Fibroblast of lung (primary cell): ENCODE measurements at regions not wholly inside any gene's neighbourhood (a gene's known extent, or its start where the extent isn't known, plus 50 kb on each side); places are given as distances from the start of the nearest gene placed in this dataset.

Experiments
- DNase-seq, 2 donors: peaks; one replicate each; pipeline versions ENCODE4 v3.0.0 to v3.0.0-alpha.2; 2010; ENCODE audit warnings: low read depth in 2 of 2
- H2AFZ ChIP-seq: 2 replicates; pipeline ENCODE4 v1.5.1; 2012; ENCODE audit warnings: low read length, control low read depth, inconsistent platforms
- H3K27ac ChIP-seq: 2 replicates; pipeline ENCODE4 v1.5.1; 2011; ENCODE audit warnings: low read length, control low read depth; ENCODE audit not compliant: insufficient read depth
- H3K27me3 ChIP-seq: 2 replicates; pipeline ENCODE4 v1.5.1; 2011; ENCODE audit warnings: mild to moderate bottlenecking, low read length; ENCODE audit not compliant: control insufficient read depth, insufficient read depth
- H3K36me3 ChIP-seq: 2 replicates; pipeline ENCODE4 v1.5.1; 2011; ENCODE audit warnings: low read length; ENCODE audit not compliant: control insufficient read depth, insufficient read depth
- H3K4me1 ChIP-seq: 2 replicates; pipeline ENCODE4 v1.5.1; 2011; ENCODE audit warnings: low read length; ENCODE audit not compliant: control insufficient read depth, insufficient read depth; ENCODE audit errors: extremely low read depth
- H3K4me2 ChIP-seq: 2 replicates; pipeline ENCODE4 v1.5.1; 2011; ENCODE audit warnings: low read length, control low read depth; ENCODE audit not compliant: insufficient read depth; ENCODE audit errors: extremely low read depth
- H3K4me3 ChIP-seq, 4 experiments: fragments of 200-600 bp in 1 of 4; sonication (generic) in 1 of 4; replicated peaks in 1 of 4; 2 replicates each; pipeline ENCODE4 v1.5.1; 2011 to 2016; ENCODE audit warnings: low read length in 4 of 4, low read depth in 3 of 4, mild to moderate bottlenecking in 3 of 4, control low read depth in 2 of 4, inconsistent platforms in 1 of 4, mixed read lengths in 1 of 4; ENCODE audit not compliant: insufficient read depth in 1 of 4; ENCODE audit errors: control extremely low read depth in 1 of 4
- H3K79me2 ChIP-seq: 2 replicates; pipeline ENCODE4 v1.5.1; 2012; ENCODE audit warnings: mild to moderate bottlenecking, low read length, inconsistent platforms; ENCODE audit not compliant: control insufficient read depth, insufficient read depth
- H3K9ac ChIP-seq: 2 replicates; pipeline ENCODE4 v1.5.1; 2011; ENCODE audit warnings: mild to moderate bottlenecking, low read length, control low read depth; ENCODE audit not compliant: insufficient read depth
- H3K9me3 ChIP-seq: 2 replicates; pipeline ENCODE4 v1.5.1; 2012; ENCODE audit warnings: low read depth, low read length; ENCODE audit not compliant: control insufficient read depth, insufficient read depth
- H4K20me1 ChIP-seq: 2 replicates; pipeline ENCODE4 v1.5.1; 2011; ENCODE audit warnings: low read length; ENCODE audit not compliant: control insufficient read depth, insufficient read depth; ENCODE audit errors: extremely low read depth
- CTCF ChIP-seq, 2 donors: IDR thresholded peaks in 1 of 2; conservative IDR thresholded peaks in 1 of 2; 1 replicate in 1 of 2; 2 replicates in 1 of 2; pipeline ENCODE4 v1.5.1; 2011 to 2012; ENCODE audit warnings: low read length in 2 of 2, control low read depth in 1 of 2, inconsistent platforms in 1 of 2, low read depth in 1 of 2, mild to moderate bottlenecking in 1 of 2
- EZH2 ChIP-seq: IDR thresholded peaks from 2 replicates; pipeline ENCODE4 v1.5.1; 2012; ENCODE audit warnings: low read length, control low read depth, mild to moderate bottlenecking; ENCODE audit errors: missing control alignments

- H3K27ac ChIP-seq: no peak overlapping the region
- H3K9ac ChIP-seq: no peak overlapping the region
- TF ChIP-seq CTCF (conservative IDR thresholded peaks at IDR 0.05 in 1 of 2, IDR thresholded peaks at IDR 0.05 in 1 of 2; ENCODE audit: low read depth in 1 of 2, low read length in 2 of 2) (no peak), EZH2 (no peak)
- no peaks in the 10 kb centered on the region for H3K4me1 ChIP-seq
- no peak for DNase-seq
- H3K9me3 ChIP-seq: no peaks in the 10 kb centered on the region
- no peaks in the 10 kb centered on the region for H3K79me2 ChIP-seq
- no peaks in the 10 kb centered on the region for H4K20me1 ChIP-seq
- no peak overlapping the region for H3K4me3 ChIP-seq
- H3K36me3 ChIP-seq: no peaks in the 10 kb centered on the region
- H3K27me3 ChIP-seq: no peaks in the 10 kb centered on the region
- no peak overlapping the region for H2AFZ ChIP-seq
- H3K4me2 ChIP-seq: no peak overlapping the region
These were observed 978.9 kb upstream of the NXPH2 start for GRCh38 chr2:139759000-139759505.

DNA sequence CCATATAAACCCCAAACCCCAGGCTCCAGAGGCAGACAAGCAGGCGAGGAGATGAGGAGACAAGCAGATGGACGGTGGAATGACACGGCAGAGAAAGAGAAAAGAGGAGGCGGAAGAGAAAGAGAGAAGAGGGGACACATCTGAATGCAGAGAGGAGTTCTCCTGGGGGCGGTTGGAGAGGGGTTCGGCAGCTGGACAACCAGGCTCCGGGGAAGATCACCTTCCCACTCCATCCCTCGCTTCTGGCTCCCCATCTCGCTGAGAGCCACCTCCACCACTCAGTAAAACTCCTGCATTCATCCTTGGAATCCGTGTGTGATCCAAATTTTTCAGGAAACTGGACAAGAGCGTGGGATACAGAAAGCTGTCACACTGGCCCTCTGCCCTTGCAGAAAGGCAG is 966.7 kb upstream of the NXPH2 start:
- H3K27me3 ChIP-seq: no peaks in the 10 kb centered on the region
- H3K27ac ChIP-seq: no peak overlapping the region
- no peaks in the 10 kb centered on the region for H3K79me2 ChIP-seq
- no peaks in the 10 kb centered on the region for H3K36me3 ChIP-seq
- no peaks in the 10 kb centered on the region for H3K4me1 ChIP-seq
- no peaks in the 10 kb centered on the region for H3K9me3 ChIP-seq
- no peak overlapping the region for H2AFZ ChIP-seq
- H3K4me2 ChIP-seq: no peak overlapping the region
- TF ChIP-seq CTCF (conservative IDR thresholded peaks at IDR 0.05 in 1 of 2, IDR thresholded peaks at IDR 0.05 in 1 of 2; ENCODE audit: low read depth in 1 of 2, low read length in 2 of 2) (no peak), EZH2 (no peak)
- H4K20me1 ChIP-seq: no peaks in the 10 kb centered on the region
- H3K4me3 ChIP-seq: no peak overlapping the region
- DNase-seq: no peak
- H3K9ac ChIP-seq: no peak overlapping the region

DNA sequence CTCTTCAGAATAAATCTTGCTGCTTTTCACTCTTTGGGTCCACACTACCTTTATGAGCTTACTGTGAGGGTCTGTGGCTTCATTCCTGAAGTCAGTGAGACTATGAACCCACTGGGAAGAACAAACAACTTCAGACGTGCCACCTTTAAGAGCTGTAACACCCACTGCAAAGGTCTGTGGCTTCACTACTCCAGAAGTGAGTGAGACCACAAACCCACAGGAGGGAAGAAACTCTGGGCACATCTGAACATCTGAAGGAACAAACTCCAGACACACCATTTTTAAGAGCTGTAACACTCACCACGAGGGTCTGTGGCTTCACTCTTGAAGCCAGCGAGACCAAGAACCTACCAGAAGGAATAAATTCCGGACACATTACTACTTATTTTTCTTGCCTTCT is 964.1 kb upstream of the NXPH2 start:
- Histone ChIP-seq H3K27me3 (no peaks in the 10 kb centered on the region), H3K4me1 (no peaks in the 10 kb centered on the region), H3K79me2 (no peaks in the 10 kb centered on the region), H3K4me2 (no peak overlapping the region), H3K9me3 (no peaks in the 10 kb centered on the region), H3K27ac (no peak overlapping the region), H2AFZ (no peak overlapping the region), H3K4me3 (no peak overlapping the region), H3K9ac (no peak overlapping the region), H4K20me1 (no peaks in the 10 kb centered on the region), H3K36me3 (no peaks in the 10 kb centered on the region)
- no peak for DNase-seq
- TF ChIP-seq EZH2 (no peak), CTCF (conservative IDR thresholded peaks at IDR 0.05 in 1 of 2, IDR thresholded peaks at IDR 0.05 in 1 of 2; ENCODE audit: low read depth in 1 of 2, low read length in 2 of 2) (no peak)
